HG03045 (cell line): ENCODE measurements at regions not wholly inside any gene's neighbourhood (a gene's known extent, or its start where the extent isn't known, plus 50 kb on each side); places are given as distances from the start of the nearest gene placed in this dataset.
"Not testable (repeated sequence)": the region's sequence is repeated elsewhere in the genome, so short reads cannot be mapped to it uniquely, and the experiment has no call there.

ENCODE experiments used
- ATAC-seq: cut with Tn5 transposase; IDR thresholded peaks from one replicate; pipeline ENCODE4 v1.9.1; 2021; ENCODE audit warnings: mild to moderate bottlenecking, moderate library complexity; ENCODE audit not compliant: unreplicated experiment

DNA sequence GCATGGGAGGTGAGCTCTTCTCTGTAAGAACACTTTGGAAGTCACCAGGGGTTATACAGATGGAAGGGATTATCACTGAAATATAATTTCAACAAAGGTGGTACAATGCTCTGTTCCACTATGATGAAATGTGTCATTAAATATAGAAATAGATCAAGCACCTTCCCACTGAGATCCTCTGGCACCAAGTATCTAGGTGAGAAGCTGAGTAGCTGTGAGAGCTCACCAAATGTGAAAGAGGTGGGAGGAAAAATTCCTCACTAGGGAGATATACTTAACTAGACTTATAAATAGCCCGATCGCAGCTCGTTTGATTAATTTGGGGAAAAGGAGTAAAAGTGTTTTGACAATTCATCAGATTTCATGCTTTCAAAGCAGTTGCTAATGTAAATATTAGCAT is 247.6 kb downstream of the SMAD2 start:
- no peak for ATAC-seq

DNA sequence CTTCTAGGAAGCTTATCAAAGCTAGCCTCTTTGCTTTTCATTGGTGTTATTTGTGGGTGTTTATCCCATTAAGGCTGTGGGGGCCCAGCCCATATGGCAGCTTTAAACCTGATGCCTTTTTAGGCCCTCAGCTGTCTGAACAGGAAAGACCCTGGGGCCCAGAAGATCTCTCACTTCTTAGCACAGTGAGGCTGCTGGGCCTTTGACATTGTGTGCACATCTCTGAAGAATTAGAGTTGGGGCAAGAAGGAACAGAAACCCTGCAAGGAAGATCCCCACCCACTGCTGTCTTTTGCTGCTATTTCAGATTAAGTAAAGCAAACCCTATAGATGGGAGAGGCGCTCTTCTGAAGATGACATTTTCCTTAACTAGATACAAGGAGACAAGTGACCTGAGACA is 250.0 kb downstream of the SMAD2 start:
- peak; percentile 79 for ATAC-seq

DNA sequence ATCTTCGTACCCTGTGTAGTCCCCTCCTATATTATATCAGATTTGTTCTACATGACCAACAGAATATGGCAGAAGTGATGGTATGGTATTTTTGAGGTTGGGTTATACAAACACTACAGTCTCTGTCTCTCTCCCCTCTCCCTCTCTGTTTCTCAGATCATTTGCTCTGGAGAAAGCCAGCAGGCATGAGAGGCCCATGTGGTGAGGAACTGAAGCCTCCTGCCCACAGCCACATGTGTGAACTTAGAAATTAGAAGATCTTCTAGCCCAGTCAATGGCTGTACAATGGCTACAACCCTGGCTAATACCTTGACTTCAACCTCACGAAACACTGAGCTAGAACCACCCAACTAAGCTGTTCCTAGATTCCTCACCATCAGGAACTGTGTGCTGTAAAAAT is 250.6 kb downstream of the SMAD2 start:
- no peak for ATAC-seq

DNA sequence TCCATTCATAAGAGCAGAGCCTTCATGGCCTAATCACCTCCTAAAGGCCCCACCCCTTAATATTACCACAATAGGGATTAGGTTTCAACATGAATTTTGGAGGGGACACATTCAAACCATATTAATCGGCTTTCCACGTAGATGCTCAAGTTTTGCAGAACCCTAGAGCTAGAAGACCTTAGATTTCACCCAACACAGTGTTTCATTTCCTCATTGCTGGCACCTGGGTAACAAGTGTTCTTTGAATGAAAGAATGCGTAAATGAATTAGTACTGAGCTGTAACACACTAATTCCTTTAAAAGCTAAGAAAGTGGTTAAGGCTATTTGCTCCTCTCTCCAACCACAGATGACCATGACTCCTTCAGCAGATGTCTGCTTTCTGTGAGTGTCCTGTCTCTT is 252.5 kb downstream of the SMAD2 start:
- ATAC-seq = no peak

DNA sequence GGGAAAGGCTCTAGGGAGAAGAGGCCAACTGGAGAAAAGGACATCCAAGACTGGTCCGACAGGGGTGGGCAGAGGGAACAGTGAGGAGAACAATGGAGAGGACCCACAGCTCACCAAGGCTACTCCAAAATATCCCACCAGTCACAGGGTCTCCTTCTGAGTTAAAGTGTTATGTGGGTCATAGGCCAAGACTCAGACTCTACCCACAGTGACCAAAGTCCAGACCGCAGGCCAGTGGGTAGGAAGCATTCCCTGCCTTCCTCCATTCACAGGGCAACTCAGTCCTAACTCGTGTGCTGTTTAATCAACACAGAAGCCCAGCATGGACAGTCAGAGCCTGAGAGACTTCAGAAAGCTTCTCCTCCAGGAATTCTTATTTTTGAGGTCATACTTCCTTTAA is 260.6 kb downstream of the SMAD2 start:
- no peak for ATAC-seq

DNA sequence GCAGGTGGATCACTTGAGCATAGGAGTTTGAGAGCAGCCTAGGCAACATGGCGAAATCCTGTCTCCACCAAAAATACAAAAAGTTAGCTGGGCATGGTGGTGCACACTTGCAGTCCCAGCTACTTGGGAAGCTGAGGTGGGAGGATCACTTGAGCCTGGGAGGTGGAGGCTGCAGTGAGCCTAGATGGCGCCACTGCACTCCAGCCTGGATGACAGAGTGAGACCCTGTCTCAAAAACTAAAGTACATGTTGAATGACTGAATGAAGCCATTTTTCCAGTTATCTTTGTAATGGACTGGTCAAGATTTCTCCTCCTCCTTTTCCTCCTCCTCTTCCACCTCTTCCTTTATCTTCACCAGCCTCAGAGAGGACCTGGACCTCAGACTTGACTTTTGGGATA is 272.0 kb downstream of the SMAD2 start:
- ATAC-seq = no peak

DNA sequence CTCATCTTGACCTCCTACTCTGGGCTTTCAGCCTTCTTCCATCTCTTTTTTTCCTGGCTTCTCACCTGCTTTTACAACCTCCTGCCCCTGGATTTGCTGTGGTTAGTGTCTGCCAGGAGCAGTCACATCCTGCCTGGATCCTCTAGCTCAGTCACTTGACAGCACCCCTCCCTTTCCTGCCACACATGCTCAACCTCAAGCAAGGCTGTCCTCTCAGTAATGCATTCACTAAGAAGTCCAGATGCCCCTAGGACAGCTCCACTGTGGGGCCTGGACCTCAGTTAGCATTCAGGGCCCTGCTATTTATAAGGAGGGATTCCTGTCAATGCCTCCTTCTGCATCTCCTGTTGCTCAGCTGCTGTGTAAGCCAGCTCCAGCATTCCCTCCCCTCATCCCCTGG is 275.5 kb downstream of the SMAD2 start:
- ATAC-seq = no peak

DNA sequence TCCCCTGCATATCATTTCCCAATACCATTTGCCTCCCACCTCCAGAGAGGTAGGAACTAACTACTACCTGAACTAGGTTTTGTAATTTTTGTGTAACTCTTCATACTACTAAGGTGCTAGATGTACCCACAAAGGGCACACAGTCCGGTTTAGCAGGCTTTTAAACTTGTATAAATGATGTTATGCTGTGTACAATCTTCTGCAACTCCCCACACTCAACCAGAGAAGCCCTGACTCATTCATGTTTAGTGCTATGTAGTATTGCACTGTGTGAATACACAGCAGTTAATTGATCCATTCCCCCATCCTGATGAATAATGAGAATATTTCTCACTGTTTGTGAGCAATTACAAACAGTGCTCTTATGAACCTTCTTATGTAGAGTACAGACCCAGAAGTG is 285.6 kb downstream of the SMAD2 start:
- no peak for ATAC-seq

DNA sequence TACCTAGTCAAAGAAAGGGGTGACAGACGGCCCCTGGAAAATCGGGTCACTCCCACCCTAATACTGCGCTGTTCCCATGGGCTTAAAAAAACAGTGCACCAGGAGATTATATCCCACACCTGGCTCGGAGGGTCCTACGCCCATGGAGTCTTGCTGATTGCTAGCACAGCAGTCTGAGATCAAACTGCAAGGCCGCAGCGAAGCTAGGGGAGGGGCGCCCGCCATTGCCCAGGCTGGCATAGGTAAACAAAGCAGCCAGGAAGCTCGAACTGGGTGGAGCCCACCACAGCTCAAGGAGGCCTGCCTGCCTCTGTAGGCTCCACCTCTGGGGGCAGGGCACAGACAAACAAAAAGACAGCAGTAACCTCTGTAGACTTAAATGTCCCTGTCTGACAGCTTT is 292.9 kb downstream of the SMAD2 start:
- not testable (repeated sequence) for ATAC-seq

DNA sequence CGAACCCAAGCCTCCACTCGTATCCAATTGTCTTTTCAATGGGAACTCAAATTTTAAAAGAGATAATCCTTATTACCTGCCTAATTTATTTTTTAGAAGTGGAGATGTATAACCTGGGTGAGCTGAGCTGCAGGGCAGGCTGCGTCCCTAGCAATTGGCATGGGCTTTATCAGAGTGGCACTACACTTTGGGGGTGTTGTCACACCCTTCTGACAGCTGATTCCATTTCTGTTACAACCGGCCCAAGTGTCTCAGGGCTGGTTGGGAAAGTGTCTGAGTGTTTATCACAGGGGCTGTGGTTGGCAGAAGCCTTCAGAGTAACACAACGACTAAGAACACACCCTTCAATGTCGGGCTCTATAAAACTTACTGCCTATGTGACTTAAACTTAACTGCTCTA is 295.0 kb downstream of the SMAD2 start:
- no peak for ATAC-seq

DNA sequence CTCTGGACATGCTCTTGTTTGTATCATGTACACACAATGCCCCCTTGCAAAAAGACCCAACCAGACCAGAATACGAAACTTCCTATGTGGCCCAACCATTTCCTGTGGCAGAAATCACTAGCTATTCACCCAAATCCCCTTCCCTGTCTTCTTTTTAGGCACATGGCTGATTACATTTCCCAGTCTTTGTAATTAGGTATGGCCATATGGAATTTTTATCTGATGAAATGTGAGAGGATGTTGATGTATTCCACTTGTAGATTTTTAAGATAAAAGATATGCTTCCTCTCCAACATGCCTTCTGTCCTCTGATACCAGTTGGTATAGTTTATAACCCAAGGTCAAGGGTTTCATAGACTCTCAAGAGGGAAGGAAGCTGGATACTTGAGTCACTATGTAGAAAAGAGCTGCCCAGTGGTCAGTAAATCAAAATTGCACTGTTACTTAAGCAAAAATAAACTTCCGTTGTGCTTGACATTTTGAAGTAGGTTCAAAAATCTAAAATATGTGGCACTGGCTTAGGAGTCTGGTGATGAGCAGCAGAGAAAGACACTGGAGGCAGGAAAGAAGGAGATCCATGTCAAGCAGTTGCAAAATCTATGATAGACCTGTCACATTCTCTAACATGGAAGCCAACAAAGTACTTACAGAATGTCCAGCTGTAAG is 297.4 kb downstream of the SMAD2 start:
- ATAC-seq = no peak

DNA sequence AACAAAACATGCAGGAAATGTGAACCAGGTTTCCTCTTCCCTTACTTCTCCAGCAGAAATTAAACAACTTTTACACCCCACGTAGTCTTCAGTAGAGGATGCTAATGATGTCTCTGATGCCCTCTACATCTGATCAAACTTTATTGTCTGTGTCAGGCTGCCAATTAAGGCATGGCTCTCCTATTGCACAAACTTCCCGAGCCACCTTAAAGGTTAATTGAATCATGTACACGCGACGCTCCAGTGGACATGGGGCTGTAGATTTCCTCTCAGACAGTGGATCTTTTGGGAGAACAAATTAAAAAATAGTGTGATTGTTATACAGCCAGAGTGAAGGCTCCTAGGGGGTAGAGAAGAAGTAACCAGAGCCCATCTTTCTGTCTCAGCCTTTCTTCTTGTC is 301.6 kb downstream of the SMAD2 start:
- ATAC-seq = no peak

DNA sequence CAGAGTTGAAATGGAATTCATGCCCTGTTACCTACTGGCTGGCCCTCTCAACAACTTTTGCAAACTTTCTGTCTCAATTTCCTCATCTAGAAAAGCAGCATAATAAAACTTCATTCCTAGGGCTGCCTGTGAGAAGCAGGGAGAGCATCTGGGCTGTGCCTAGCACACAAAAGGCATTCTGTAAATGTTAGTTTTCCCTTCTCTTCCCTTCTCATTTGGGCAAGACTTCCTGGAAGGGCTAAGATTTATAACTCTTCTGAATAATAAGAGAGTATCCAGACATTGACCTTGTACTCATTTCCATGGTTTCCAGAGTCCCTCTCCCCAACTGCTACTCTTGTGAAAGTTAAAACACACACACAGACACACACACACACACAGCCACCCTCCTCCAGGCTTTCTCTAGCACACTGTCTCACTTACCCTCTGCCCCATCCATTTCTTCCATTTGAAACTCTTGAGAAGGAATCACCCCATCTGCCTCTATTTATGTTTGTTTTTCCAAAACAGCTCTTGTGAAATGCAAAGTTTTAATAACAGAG is 302.1 kb downstream of the SMAD2 start:
- ATAC-seq = no peak

DNA sequence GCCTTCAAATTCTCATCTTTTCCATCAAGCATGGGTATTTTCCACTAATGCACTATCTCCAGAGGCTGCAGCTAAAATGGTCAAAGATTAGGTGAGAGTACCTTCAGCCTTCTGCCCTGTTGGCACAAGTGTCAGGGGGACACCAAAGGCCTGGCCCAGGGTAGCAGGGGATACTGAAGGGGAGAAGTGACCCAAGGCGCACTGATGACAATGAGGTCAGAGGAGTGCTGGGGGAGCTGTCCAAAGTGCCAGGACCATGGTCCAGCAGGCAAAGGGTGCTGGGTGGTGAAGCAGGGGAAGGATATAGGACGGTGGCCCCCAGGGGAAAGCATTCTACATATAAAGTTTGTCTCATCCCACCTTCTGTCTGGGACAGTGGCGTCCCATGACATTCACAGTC is 303.4 kb downstream of the SMAD2 start:
- no peak for ATAC-seq

DNA sequence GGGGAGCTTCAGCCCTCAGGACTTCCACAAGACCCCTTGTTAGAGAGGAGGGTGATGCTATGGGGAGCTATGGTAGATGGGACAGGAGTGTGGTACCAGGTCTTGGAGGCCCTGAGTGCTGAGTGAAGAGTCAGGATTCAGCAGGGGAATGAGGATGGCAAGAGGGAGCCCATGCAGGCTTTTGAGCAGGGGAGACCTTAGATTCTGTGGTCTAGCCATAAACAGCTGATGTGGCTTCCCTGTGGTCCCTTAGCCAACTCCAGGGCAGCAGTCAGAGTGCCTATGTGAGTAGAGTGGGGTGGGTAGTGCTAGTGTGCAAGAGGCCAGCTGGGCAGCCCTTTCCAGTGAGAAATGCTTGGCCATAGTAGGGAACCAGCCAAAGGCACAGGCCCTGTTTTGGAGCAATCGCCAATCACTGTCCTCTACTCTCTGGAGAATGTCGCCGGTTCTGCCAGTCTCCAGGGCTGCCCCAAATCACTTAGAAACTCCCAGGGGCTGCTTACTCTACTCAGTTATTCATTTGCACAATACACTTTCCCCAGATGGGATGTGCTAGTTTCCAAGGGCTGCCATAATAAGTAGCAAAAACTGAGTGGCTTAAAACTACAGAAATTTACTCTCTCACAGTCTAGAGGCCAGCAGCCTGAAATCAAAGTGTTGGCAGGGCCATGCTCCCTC is 310.5 kb downstream of the SMAD2 start:
- no peak for ATAC-seq

DNA sequence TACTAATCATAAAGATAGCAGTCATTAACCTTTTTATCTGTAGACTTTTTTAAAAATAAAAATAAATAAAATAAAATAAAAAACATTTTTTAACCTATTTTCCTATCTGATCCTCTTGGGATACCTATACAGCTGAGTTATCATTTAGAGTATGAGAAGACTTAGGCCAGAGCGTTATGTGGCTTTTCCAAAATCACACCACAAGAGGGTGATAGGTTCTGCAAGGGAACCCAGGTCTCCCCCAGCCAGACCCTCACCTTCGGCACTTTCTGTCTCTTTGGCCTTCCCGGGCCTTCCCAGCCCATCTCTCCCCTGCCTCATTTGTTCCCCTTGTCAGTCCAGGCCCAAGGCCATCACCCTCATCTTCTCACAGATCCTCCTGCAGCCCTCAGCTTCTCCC is 311.7 kb downstream of the SMAD2 start:
- ATAC-seq = no peak

DNA sequence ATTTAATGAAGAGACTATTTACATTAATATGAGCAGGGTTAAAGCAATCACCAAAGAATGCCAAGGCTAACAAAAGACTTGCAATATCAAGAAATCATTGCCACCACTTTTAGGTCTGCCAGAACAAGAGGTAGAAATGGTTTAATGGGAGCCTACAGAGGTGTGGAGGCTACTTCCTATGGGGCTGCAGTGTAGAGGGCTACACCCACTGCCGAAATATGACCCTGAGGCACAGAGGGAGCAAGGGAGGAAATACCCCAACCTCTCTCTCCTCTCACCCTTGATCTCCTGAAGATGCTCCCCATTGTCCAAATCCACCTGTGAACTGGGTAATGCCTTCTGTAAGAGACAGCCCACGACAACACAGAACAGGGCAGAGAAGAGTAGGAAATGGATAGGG is 315.4 kb downstream of the SMAD2 start:
- ATAC-seq = no peak

DNA sequence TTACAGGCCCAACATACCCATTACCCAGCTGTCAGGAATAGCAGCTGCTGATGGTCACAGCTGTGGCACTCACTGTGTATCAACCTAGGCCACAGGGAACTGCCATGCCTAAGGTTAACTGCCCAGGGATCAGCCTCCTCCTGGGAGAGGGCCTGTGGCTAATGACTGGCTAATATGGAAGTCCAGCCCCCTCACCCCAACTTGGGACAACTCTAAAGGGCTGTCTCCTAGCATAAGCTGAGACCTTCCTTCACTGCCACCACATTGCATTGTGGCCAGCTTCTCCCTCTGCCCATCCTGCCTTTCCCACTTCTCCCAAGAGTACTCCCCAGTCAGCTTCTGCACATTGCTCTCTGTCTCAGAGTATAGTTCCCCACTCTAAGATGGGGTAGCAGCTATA is 316.5 kb downstream of the SMAD2 start:
- ATAC-seq = no peak

DNA sequence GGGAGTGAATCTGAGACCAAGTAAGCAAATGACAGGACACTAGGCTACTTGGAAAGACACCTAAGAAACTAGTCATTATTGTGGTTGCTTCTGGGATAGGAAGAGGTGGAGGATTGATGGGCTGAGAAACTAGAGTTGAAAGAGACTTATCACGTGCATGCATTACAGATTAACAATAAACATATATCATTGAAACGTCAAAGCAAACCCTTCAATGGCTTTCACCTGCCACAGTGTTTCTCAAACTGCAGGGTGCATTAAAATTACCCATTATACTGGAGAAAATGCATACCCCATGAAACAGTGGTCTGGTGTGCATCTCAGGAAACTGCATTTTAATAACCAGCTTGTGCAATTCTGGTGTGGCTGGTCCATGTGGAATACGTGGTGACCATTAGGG is 318.8 kb downstream of the SMAD2 start:
- no peak for ATAC-seq

DNA sequence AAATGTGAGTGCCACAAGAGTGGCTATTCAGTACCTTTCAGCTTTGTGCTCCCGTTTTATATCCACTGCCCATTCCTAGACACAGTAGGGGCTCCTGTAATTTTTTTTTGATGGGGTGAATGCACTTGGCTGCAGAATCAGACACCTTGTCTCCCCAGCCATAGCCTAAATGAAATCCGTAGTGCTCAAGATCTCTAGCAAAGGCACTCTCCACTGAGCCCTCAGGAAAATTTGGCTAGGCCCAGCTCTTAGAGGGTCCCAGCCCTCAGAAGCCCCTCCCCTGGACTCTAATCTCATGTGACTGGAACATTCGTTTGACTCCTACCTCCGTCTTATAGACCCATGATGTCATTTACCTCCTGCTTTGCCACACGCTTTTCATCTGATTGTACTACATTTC is 323.9 kb downstream of the SMAD2 start:
- ATAC-seq = no peak

DNA sequence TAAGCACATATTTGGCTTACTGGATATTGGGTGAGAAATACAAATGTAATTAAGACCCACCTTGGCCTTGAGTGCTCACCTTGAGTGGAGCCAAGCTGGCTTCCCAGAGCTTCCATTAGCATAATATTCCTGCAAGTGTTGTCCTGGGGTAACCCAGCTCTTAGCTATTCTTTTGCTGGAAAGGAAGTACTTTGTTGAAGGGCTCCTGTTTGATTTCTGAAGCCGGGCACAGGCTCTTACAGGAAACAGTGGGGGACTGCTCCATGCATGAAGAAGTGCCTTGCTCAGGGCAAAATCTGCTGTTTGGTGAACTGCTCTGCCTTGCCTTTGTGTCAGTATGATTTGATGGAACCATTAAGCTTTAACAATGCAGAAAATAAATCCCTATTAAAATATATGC is 325.4 kb downstream of the SMAD2 start:
- ATAC-seq = no peak

DNA sequence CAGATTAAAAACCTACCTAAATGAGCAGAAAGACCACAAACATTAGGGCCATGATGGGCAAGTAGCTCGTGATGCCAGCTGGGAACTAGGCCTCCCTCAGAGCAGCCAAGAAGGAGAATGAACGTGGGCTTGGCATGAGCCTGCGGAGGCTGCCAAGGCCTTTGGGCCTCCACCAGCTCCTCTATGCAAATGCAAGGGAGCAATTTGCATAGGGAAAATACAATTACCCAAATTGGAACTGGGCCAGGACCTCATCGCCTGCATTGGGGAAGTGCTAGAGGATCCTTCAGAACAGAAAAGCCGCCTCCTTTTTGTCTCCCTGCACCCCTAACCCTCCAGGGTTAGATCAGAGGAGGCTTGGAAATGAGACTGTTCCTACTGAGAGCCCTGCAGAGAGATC is 326.4 kb downstream of the SMAD2 start:
- no peak for ATAC-seq

DNA sequence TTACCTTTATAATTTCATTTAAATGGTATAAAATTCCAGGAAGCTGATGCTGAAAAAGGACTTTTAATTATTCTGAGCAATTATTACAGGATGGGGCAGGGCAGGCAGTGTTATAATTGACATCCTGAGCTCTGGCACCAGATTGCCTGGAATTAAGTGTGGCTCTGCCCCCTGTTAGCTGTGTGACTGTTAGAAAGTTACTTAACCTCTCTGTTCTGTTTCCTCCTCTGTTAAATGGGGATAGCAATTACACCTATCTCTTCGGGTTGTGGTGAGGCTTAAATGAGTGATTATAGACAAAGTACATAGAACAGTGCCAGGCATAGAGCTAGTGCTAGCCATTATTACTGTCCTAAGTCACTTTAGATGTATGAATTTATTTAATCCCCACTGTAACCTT is 327.3 kb downstream of the SMAD2 start:
- ATAC-seq = no peak
